Pulmonary artery endothelial cell (primary cell): ENCODE measurements at regions not wholly inside any gene's neighbourhood (a gene's known extent, or its start where the extent isn't known, plus 50 kb on each side); places are given as distances from the start of the nearest gene placed in this dataset.
"Not testable (repeated sequence)": the region's sequence is repeated elsewhere in the genome, so short reads cannot be mapped to it uniquely, and the experiment has no call there.

Experiments
- DNase-seq: peaks from one replicate; pipeline ENCODE4 v3.0.0-alpha.2; 2011; ENCODE audit warnings: low read depth, low spot score

- DNase-seq, result no peak
These were observed 61.1 kb downstream of the MAD2L1 start for GRCh38 chr4:120005527-120005926.

DNA sequence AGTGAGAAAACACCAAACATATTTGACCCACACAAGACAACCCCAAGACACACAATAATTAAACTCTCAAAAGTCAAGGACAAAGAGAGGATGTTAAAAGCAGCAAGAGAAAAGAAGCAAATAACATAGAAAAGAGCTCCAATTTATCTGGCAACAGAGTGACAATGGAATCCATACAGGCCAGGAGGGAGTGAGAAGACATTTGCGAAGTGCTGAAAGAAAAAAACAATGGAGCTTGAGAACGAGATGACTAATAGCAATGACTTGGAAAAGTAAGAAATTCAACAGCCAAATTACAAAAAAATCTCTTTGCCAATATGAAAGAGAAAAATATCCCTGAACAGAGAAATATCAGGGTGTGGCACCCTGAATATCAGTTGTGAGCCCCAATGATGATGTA, 61.6 kb downstream of the MAD2L1 start:
- DNase-seq, result no peak

DNA sequence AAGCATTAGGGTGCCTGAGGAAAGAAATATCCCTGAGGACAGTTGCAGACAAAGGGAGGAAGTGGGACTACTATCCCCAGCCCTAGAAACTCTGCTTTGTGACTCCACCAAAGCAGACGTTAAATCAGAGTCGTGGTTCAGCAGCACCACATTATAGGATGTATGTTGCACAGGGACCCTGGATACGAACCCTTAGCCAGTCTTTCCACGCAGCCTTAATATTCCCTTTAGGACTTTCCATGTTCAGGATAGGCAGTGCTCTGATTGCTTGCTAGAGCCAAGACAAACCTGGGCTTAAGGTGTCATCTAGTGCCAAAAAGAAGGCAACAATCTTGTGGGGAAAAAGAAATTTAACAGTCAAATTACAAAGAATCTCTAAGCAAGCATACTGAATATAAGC, 62.6 kb downstream of the MAD2L1 start:
- no peak for DNase-seq

DNA sequence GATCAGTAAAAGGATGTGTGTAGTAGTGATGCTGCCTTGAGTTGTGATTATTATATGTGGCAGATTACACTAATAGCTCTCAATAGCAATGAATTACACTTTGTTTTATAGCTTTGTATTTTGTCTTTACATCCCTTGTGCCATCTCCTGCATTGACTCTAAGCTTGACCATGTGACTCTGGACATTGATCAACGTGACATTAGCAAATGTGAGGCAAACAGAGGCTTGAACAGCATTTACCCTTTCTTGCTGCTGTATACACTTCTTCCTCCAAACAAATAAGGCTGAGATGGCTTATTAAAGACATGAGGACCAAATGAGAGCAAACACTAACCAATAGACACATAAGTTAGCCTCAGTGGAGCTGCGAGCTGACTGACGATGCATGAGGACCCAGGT, 63.5 kb downstream of the MAD2L1 start:
- DNase-seq, result no peak

- no peak for DNase-seq
These were observed 64.8 kb downstream of the MAD2L1 start for GRCh38 chr4:120001850-120002249.

DNA sequence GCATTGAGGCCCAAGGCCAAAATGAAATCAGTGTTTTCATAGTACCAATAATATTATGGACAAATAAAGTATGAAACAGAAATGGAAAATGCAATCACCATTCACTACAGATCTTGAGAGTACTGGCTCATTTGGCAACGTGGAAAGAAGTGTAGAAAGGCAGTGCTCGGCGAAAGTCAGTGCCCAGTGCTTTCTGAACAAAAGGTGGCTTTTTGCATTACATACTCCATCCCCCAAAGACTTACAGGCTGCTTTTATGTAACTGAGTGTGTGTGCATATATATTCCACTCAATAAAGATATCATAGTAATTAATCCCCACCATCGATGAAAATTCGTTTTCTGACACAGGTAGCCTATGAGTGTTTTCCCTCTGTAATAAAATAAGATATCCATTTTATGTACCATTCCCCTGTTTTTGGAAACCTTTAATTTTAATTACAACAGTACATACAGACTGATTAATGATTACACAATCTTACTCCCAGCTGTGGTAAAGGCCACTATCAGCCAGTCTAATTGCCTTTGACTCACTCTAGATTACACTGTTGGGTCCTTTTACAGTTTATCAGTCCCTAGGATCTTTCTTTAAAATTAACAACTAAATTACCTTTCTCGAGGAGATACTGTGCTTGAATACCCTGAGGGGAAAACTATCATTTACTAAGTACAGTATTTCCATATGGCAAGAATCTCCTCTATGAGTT, 65.9 kb downstream of the MAD2L1 start:
- no peak for DNase-seq

DNA sequence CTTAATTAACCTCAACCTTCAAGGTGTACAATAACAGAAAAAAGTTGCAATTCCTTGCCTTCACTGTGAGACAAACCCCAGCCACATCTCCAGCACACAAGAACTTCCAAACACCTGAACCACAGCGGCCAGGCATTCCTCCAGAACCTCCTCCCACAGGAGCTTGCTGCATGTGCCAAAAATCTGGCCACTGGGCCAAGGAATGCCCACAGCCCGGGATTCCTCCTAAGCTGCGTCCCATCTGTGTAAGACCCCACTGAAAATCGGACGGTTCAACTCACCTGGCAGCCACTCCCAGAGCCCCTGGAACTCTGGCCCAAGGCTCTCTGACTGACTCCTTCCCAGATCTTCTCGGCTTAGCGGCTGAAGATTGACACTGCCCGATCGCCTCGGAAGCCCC, 70.6 kb downstream of the MAD2L1 start:
- DNase-seq, result not testable (repeated sequence)

DNA sequence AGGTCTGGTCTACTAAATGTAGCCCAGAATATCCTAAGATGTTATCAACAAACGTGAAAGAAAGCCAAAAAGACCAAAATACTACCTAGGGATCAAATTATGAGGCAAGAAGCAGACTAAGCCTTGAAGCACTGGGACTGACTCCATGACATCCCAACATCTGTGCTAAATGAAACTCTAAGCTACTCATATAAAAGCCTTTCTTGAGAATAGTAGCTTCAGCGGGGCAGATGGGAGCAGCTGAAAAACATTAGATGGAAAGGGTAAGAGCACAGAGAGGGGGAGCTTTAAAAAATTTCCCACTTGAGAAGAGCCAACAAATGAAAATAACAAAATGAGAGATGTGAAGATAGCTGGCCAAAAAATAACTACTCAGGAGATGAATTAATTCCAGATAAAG, 81.7 kb downstream of the MAD2L1 start:
- DNase-seq, result no peak

DNA sequence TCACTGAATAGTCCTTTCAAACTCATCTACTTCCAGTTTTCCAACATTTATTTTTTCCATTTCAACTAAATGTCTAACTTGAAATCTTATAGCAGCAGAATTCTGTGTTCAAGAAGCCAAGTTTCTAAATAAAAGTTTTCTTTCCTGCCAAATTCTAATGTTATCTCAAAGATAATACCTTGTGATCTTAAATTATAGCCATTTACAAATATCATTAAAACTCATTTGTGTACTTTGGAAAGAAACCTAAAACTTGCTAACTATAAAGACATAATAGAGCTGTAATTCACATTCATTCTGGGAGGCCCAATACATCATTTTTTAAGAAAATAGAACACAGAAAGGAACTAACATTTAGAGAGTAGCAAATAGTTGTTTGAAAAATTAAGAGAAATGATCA, 83.9 kb downstream of the MAD2L1 start:
- no peak for DNase-seq

GRCh38 chr4:119980456-119980855, 86.2 kb downstream of the MAD2L1 start:
- no peak for DNase-seq

DNA sequence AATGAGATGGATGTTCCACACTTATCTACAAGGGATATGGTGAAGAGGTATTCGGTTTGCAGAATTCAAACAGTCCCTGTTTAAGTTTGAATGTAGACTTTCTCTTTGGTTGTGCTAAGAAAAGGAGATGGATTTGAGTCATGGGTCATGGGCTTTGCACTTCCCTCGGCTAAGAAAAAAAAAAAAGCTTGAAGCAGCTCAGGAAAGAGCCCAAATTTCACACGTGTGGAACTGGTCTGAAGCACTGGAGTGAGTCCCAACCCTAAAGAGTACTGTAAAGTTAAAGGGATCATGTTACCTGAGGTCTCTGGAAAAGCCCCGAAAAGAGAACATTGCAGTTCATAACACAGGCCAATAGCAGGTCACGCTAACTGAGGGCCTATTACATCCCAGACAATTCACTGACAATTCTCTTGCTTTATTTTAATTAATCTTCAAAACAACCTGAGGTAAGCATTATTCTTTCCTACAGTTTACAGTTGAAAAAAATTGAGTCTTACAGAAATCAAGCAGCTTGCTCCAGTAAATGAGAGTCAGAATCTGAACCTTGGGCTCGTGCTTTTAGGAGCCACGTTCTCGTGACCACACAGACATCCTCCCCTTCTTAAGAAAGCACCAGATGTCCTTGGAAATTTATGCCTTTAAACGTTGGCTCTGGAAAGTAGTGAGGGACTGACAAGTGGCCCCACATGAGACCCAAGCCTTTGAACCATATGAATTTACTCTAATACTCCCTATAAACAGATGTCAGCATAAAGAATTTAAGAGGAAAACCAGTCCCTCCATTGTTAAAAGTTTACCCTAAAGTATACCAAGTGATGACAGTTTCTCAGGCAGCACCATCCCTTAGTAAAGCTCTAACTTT, 89.3 kb downstream of the MAD2L1 start:
- DNase-seq, result no peak

- no peak for DNase-seq
These were observed 95.1 kb downstream of the MAD2L1 start for GRCh38 chr4:119971431-119972084.

DNA sequence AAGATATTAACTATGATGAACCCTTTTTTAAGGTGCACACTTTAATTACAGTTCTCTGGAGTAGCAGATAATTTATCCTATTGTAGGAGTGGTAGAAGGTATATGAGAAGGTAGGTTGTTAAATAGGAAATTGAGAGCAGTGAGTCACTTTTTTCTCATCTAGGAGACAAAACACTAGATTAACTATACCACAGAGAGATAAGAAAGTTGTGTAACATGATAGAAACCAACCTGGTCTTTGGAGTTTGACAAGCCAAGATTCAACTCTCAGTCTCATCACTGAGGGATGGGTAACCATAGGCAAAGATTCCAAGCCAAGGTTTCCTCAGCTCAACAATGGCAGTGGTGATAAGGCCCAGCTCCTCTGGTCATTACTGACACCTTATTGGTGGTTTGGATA, 104.0 kb downstream of the MAD2L1 start:
- DNase-seq, result no peak

GRCh38 chr4:119958983-119959382, 107.7 kb downstream of the MAD2L1 start:
- DNase-seq, result no peak

DNA sequence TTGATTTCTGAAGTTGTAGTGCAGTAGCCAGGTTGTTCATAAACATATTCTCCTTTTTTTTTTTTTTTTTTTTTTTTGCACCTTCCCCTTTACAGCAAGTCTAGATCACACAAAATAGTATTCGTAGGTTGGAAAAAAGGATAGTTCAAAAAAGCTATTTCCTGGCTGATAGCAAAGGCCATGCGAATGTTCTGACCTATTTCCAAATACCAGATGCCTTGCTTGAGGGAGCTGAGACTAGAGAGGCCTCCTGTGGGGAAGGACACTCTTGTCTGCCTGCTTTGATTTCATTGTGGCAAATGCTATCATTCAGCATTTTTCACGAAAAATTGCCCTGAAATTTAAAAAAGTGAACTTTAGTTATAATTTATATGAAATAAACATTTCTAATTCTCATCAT, 111.4 kb downstream of the MAD2L1 start:
- no peak for DNase-seq

- DNase-seq, result not testable (repeated sequence)
These were observed 112.2 kb downstream of the MAD2L1 start for GRCh38 chr4:119954487-119954886.

GRCh38 chr4:119946359-119946758, 120.3 kb downstream of the MAD2L1 start:
- no peak for DNase-seq

DNA sequence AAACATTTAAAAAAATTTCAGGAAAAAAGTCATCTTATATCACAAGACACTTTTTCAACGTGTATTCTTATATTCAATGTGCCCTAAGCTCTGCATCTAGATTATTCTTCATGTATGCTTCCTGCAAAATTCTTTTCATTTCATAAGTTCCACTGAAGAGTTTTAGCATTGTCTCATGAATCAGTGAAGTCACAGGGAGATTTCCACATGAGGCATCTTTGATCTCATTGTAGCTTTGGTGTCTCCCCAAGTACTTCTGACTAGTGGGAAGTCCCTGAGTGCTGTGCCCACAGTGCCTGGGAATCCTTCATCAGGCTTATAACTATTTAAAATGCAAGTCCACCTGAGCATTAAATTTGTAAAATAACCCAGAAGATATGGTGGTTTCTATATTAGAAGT, 123.8 kb downstream of the MAD2L1 start:
- no peak for DNase-seq

- no peak for DNase-seq
These were observed 126.1 kb downstream of the MAD2L1 start for GRCh38 chr4:119940557-119940956.

DNA sequence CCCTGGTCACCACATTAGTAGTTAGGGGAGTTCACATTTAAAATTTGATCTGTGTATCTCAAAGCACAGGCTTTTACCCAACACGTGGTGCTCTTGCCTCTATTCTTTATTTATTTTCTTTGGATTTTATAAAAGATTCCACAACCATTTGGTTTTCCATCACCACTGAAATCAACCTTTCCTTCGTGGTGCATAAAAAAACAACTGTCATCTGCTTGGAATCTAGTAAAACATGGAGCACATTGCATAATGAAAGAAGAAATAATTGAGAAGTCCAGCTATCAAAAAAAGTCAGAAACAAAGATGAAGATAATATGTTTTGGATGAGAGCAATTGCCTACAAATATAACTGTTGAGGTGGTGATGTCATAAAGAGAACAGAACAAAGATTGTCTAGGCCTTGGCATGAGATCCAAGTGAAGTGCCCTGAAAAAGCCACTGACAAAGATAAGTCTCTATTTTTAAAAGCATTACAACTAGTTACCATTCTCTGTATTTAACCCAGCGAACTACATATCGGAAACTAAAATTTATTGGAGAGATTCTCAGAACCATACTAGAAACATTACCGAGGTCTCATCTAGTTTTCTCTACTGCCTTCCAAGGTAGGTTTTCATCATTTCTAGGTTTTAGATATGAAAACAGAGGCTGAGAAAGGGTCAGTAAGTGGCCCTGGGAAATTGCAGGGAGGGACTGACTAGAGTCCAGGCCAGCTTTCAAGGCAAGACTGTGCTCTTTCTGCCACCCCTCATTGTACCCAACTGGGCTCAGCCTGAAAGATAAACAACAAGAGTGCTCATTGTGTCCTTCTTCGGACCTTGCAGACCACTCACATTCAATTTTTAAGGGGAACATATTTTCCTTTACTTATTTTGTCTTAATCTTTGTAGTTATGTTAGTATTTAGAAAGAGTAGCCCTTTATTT, 127.3 kb downstream of the MAD2L1 start:
- no peak for DNase-seq

DNA sequence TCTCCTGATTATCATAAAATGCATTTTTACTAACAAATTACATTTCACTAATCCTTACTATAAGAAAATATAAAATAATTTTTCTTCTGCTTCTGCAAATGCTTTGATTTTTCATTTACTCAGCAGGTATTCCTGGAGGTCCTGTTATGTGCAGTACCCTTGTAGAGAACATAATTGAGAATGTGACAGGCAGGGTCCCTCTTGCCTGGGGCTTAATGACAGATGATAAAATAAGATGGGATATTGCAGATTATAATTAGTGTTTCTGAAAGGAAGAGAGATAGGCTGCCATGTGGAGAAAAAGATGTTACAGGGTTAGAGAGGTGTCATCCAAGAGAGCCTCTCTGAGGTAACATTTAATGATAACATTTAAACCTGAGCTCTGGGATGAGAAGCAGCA, 128.9 kb downstream of the MAD2L1 start:
- no peak for DNase-seq
